ENCODE measurements at regions not wholly inside any gene's neighbourhood (a gene's known extent, or its start where the extent isn't known, plus 50 kb on each side); places are given as distances from the start of the nearest gene placed in this dataset.

- no peak for DNase-seq (ENCODE audit: low spot score)
Measured at GRCh38 chr3:34183114-34183513, 384.7 kb downstream of the PDCD6IP start.

- no peak for DNase-seq (ENCODE audit: low spot score)
Measured at GRCh38 chr3:34183611-34184340, 385.3 kb downstream of the PDCD6IP start.

DNA sequence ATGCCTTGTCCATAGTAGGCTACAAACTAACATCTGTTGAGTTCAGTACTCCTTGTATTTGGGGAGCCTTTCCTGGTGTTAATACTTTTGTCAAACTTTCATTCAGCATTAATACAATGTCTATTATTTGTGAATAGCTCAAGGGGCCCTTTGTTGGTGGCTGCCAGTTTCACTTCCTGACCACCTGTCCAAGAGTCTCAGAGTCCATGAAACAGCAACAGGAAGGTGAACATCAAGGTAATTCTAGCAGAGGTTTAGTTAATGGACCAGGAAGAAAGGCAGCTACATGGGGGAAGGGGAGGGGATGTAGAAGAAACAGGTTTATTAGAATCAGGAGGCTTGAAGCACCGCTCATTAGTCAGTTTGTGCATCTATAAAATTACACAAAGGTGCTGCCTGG, 386.9 kb downstream of the PDCD6IP start:
- DNase-seq (ENCODE audit: low spot score) = no peak

DNA sequence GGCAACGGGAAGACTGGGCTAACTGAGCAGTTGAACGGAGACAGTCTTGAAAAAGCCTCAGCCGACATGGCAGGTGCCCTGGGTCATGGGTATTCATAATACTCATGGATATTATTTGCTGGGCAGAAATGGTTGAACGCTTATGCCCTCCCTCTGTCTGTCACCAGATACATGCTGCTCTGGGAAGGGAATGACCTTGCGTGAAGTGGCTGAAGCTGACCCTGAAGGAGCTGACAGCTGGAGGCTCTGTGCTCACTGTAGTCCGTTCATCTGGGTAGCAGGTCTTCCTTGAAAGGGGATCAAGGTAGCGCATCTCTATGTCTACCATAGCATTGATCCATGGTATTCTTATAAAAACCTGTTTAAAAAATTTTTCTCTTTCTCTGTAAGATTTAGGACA, 390.7 kb downstream of the PDCD6IP start:
- DNase-seq (ENCODE audit: low spot score) = no peak

DNA sequence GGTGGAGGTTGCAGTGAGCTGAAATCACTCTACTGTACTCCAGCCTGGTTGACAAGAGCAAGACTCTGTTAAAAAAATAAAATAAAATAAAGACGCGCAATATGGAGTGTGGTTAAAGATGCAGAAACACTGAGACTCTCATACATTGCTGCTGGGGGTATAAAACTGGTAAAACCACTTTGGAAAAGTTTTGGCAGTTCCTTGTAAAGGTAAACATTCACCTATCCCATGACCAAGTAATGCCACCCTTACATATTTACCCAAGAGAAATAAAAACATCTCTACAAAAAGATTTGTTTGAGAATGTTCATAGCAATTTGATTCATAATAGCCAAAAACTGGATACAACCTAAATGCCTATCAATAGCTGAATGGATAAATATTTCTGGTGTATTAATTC, 398.5 kb downstream of the PDCD6IP start:
- no peak for DNase-seq (ENCODE audit: low spot score)

- no peak for DNase-seq (ENCODE audit: low spot score)
Measured at GRCh38 chr3:34198309-34198708, 399.9 kb downstream of the PDCD6IP start.

GRCh38 chr3:34200576-34200975, 402.1 kb downstream of the PDCD6IP start:
- DNase-seq (ENCODE audit: low spot score) = peak; percentile 28

GRCh38 chr3:34202975-34203374, 404.5 kb downstream of the PDCD6IP start:
- no peak for DNase-seq (ENCODE audit: low spot score)

DNA sequence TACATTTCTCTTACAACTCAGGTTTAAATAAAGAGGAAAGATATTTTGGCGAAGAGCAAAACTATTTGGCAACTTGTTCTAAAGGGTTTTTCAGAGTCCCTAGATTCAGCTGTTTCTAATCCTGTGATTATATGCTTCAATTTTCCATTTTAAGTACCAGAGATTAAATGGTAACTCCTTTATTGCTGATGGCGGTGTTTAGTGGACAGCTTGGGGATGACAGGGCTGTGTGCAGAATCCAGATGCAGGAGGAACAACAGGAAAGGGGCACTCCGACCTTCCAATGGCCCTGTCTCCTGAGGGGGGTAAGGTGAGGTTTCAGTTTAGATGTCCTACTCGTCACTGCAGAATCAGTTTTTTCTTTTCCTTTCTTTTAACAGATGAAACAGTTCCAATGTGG, 405.0 kb downstream of the PDCD6IP start:
- DNase-seq (ENCODE audit: low spot score) = no peak

- no peak for DNase-seq (ENCODE audit: low spot score)
Measured at GRCh38 chr3:34207002-34207401, 408.6 kb downstream of the PDCD6IP start.

DNA sequence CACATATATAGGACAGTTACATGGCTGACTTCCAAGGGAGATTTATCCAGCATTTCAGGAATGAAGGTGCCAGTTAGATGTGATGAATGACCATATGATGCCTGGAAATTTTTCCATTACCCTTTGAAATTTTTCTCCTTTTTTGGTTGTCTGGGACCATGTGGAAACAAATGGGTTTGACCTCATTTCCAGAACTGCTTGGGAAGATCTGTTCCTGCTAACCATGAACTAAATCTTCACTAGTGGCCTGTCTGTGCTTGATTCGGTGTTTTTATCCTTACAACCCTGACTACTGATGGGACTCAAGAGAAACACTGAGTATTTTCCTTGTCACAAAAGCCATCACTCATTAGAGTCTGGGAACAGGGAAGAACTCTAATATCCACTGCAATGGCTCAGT, 409.4 kb downstream of the PDCD6IP start:
- no peak for DNase-seq (ENCODE audit: low spot score)

DNA sequence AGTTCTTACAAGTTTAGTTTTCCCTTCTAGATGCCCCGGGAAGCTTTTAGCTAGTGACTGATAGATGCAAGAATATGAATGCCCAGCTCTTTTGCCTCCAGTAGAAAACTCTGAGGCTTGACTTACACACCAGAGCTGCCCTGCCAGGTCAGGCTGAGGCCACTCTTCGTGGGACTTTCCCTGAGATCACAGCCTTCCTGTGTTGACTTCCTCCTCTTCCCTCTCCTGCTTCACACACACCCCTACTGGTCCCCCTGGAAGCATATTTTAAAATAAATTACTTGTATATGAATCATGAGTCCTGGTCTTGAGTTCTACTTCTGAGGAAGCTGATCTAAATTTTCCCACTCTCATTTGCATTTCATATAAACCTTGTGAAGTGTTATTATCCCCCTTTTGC, 413.7 kb downstream of the PDCD6IP start:
- DNase-seq (ENCODE audit: low spot score) = no peak

DNA sequence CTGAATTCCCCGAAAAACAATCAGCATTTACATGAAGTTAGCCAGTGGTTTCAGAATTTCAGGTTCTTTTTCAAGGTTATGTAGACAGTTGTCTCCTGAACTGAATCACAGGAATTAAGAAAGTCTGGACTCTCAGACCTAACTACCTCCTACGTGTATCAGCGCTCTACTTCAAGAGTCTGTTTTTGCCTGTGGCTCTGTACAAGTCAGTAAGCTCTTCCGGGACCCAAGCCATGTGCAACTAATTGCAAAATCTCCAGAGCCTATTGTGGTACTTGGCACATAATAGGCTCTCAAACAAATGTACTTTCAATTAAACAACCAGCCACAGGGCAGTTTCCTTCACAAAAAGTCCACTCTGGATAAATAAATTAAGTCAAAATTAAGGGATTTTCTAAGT, 414.2 kb downstream of the PDCD6IP start:
- no peak for DNase-seq (ENCODE audit: low spot score)

GRCh38 chr3:34213478-34213877, 415.0 kb downstream of the PDCD6IP start:
- no peak for DNase-seq (ENCODE audit: low spot score)

DNA sequence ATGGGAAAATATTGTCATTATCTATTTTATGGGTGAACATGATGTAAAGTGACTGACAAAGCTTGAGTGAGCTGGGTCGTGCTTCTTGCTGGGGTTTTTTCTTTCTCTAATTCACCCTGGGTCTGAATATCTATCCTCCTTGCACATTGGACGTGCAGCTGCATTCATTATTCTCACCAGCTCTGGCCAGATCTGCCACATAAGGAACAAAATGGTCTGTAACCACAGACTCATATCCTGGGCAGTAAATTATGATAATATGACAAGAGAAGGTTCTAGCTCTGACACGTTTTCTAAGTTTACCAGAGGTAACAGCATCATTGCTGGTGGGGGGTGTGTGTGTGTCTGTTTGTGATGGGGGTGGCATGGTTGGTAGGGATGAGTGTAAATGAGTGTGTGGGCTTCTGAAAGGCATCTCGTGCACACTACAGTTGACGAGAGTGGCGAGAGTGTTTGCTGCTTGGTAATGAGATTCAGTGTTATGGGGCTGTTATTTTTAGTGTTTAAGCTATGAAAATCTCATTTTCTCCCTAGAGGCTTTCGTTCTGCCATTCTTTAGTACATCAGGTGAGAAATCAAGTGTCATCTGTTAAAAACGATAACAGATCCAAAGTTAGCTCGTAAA, 418.4 kb downstream of the PDCD6IP start:
- DNase-seq (ENCODE audit: low spot score) = no peak

DNA sequence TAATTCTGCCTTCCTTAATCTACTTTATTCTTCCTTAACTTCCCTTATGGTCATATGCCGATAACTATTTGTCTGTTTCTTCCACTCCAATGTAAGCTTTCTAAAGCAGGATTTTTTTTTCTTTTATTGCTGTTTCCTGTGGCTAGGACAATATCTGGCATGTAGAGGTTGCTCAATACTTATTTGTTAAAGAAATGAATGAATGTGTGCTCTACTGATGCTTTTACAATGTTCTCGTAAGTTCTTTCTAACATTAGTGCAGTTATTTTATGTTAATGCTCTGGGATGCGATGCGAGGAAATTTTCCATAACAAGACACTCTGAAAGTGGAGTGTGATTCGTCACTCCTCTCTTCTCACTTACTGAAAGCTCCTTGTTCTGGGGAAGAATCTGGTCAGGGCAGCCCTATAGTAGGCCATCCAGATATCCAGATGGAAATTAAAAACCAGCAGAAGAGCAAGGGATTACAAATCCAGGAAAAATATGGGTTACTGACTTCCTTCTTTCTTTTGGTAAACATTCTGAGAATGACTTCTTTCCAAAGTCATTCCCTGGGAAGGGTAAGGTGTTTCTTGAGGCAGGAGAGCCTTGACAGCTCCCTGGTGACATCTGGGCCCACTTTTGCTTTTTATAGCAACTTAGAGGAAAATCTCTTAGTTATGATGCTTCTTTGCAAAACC, 420.4 kb downstream of the PDCD6IP start:
- DNase-seq (ENCODE audit: low spot score) = no peak

DNA sequence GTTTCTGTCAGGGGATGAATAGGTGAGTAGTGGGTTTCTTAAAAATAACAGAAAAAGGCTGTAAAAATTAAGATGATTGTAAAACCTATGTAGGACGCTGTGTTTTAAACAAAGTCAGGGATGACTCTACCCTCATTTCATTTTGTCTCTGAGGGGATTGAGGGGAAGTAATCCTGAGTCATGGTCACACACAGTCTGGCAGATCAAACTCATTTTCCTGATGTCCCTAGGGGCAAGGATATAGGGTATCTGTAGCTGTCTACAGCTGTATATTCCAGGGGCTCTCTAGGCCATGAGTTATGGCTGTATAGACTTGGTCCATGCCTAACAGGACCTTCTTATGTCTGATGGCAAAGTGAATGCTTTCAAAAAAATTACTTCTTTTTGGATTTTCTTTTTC, 421.1 kb downstream of the PDCD6IP start:
- DNase-seq (ENCODE audit: low spot score) = no peak

DNA sequence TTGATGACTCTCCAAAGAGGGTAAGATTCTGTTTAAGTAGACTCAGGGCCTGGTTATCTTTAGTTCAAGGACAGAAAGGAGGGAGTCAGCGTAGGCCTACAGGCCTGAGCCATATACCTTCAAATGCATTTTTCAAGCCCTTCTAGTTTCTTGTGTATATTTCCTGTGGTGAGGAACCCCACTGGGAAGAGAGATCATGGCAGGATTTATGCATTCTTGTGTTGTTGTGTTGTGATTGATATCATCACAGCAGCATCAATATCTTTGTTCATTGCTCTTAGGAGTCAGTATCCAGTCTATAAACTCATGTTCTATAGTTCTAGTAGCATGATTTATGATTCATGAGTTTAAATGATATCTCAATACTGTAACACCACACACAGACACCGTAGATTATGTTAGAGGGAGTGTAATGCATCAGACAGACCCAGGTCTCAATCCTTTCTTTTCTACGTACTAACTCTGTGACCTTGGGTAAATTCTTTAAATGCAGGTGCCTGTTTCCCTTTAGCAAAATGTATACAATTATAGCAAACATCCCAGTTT, 427.5 kb downstream of the PDCD6IP start:
- no peak for DNase-seq (ENCODE audit: low spot score)

- peak; percentile 39 for DNase-seq (ENCODE audit: low spot score)
Measured at GRCh38 chr3:34229876-34230275, 431.4 kb downstream of the PDCD6IP start.

DNA sequence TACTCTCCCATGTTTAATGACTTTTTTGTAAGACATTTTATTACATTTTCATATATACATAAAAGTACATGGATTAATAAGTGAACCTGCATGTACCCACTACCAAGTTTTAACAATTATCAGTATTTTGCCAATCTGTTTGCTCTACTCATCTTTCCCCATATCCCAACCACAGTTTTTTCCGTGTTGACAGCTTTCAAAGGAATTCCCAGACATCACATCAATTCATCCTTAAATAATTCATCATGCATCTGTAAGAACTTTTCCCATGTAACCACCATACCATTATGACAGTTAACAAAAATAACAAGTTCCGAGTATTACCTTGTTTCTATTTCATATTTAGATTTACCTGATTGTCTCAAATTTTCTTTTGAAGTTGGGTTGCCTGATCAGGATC, 436.7 kb downstream of the PDCD6IP start:
- DNase-seq (ENCODE audit: low spot score) = no peak

DNA sequence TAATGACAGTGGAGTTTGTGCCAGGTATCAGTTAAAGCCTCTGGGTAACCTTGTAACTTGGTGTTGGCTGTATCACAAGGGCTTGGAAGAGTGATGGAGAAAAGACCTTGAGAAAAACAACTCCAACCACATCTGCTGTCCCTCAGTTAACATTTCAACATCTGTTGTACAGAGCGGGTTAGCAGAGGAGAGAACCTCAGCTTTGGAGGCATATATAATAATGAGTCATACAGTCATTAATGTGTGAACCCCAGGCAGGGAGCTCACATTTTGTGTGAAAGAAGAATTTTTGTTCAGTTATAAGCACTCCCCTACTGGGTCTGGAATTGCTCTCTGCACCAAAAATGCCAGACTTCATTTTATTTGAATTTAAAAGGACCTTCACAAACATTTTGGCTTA, 439.5 kb downstream of the PDCD6IP start:
- DNase-seq (ENCODE audit: low spot score) = no peak

DNA sequence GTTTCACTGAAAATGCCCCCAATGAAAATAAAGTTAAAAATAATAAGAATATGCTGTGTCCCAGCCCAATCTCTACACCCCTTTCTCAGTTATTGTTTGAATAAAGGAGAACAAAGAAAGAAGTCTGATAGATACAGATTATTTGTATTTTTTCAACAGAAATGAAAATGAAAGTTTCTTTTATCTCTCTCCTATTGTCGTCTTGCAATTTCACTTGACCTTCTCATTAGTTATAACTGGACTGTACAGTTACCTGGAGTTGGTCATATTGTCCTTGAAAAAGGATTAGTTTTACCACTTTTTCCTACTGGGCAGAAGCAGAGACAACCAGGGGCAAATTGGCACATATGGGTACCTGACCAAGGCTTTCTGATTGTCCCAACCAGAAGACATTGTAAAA, 440.0 kb downstream of the PDCD6IP start:
- DNase-seq (ENCODE audit: low spot score) = no peak

DNA sequence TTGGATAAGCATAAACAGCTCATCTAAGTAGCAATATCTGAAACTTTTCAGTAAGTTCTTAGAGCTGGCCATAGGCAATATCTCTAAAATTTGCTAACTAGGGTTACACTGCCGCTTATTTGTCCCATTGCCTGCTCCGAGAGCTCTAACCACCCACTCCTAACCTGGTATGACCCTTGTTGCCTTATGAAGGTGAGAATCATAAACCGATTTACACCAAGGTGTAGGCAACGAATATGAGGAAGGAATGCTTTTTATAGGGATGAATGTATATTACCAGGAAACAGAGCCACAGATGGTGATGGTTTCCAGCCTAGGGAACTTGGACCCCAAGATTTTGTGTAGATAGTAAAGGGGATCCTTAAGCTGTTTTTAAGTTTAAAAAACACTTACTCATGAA, 440.9 kb downstream of the PDCD6IP start:
- no peak for DNase-seq (ENCODE audit: low spot score)

Measured in NAMALWA (cell line).